GM21717 (cell line): ENCODE measurements at regions not wholly inside any gene's neighbourhood (a gene's known extent, or its start where the extent isn't known, plus 50 kb on each side); places are given as distances from the start of the nearest gene placed in this dataset.

Experiments used
- ATAC-seq: cut with Tn5 transposase; IDR thresholded peaks from one replicate; pipeline ENCODE4 v1.9.1; 2021; ENCODE audit warnings: mild to moderate bottlenecking, moderate library complexity; ENCODE audit not compliant: unreplicated experiment

DNA sequence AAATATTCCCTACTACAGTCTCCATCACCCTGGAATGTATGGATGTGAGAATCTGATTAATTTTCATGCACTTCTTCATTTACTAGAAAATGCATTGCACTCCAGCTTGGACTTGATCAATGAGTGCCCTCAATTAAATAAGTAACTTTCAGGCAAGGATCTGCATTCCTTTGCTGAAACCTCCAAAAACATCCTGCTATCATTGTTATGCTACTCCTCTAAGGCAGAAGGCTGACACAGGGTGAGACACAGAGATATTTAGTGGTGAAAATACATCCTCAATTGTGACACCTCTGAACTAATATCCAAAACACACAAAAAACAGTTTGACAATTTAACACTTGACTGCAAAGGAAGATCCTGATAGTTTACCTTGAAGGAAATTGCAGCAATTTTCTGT is 57.9 kb upstream of the CDH12 start:
- ATAC-seq, result no peak

DNA sequence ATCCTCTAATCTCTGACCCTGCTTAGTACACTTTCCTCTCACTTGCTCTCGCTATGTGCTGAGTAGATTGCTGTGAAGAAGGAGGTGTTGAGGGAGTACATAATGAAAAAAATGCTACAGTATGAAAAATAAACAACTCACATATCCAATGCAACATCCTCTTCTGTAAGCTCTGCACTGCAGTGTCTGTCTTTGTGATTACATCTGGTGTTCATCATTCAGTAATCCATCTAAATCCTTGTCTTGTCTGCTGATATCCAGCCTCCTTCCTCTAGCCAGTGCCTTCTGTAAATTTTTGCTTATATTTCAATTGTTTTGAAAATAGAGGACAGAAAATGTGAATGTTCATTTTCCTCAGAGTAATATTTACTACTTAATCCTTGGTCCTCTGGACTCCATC is 57.4 kb upstream of the CDH12 start:
- no peak for ATAC-seq

- ATAC-seq, result no peak
Measured at GRCh38 chr5:22908586-22908985, 55.4 kb upstream of the CDH12 start.

GRCh38 chr5:22908129-22908528 is 55.0 kb upstream of the CDH12 start:
- no peak for ATAC-seq
